GM12878 (cell line): ENCODE measurements at regions not wholly inside any gene's neighbourhood (a gene's known extent, or its start where the extent isn't known, plus 50 kb on each side); places are given as distances from the start of the nearest gene placed in this dataset.

ENCODE experiments used
- BCL3 ChIP-seq: IDR thresholded peaks from 2 replicates; pipeline ENCODE4 v1.6.1; 2011; ENCODE audit warnings: borderline replicate concordance, low read depth, mild to moderate bottlenecking, moderate library complexity, low read length; ENCODE audit not compliant: insufficient read depth, poor library complexity, severe bottlenecking
- CHD1 ChIP-seq: IDR thresholded peaks from 2 replicates; pipeline ENCODE4 v1.6.1; 2012; ENCODE audit warnings: low read depth, low read length, improper control_type of control experiment
- E2F4 ChIP-seq: IDR thresholded peaks from 2 replicates; pipeline ENCODE4 v1.6.1; 2012; ENCODE audit warnings: low read depth, low read length, improper control_type of control experiment
- ESRRA ChIP-seq: IDR thresholded peaks from 2 replicates; pipeline ENCODE4 v1.6.1; 2012; ENCODE audit warnings: mild to moderate bottlenecking, low read length, improper control_type of control experiment
- ETV6 ChIP-seq, 2 experiments: fragments of 450-650 bp in 1 of 2; IDR thresholded peaks in 1 of 2; conservative IDR thresholded peaks in 1 of 2; 2 replicates each; pipeline ENCODE4 v1.6.1; 2014; ENCODE audit warnings: antibody characterized with exemption in 1 of 2, borderline replicate concordance in 1 of 2, low read depth in 1 of 2, mild to moderate bottlenecking in 1 of 2, moderate library complexity in 1 of 2
- GATAD2B ChIP-seq: fragments of 450-650 bp; conservative IDR thresholded peaks from 2 replicates; pipeline ENCODE4 v1.6.1; 2017; ENCODE audit warnings: low read depth, mild to moderate bottlenecking, moderate library complexity
- HCFC1 ChIP-seq: fragments of 150-350 bp; IDR thresholded peaks from 2 replicates; pipeline ENCODE4 v1.6.1; 2014; ENCODE audit warnings: low read length
- HDAC2 ChIP-seq: fragments of 200-600 bp; sonication (generic); IDR thresholded peaks from 2 replicates; pipeline ENCODE4 v1.6.1; 2017
- HSF1 ChIP-seq: fragments of 150-350 bp; IDR thresholded peaks from 2 replicates; pipeline ENCODE4 v1.6.1; 2014; ENCODE audit warnings: mild to moderate bottlenecking, low read depth, low read length
- IKZF2 ChIP-seq, 2 experiments: fragments of 450-650 bp; IDR thresholded peaks; 2 replicates each; pipeline ENCODE4 v1.6.1; 2017; ENCODE audit warnings: mild to moderate bottlenecking in 2 of 2, moderate library complexity in 2 of 2
- JUNB ChIP-seq: IDR thresholded peaks from 2 replicates; pipeline ENCODE4 v1.6.1; 2016; ENCODE audit warnings: antibody characterized with exemption, mild to moderate bottlenecking
- MLLT1 ChIP-seq: fragments of 450-650 bp; IDR thresholded peaks from 2 replicates; pipeline ENCODE4 v1.6.1; 2016; ENCODE audit warnings: mild to moderate bottlenecking
- NFIC ChIP-seq: IDR thresholded peaks from 2 replicates; pipeline ENCODE4 v1.6.1; 2012; ENCODE audit warnings: low read depth, mild to moderate bottlenecking, inconsistent platforms, low read length, moderate library complexity
- PML ChIP-seq: IDR thresholded peaks from 2 replicates; pipeline ENCODE4 v1.6.1; 2012; ENCODE audit warnings: low read length, inconsistent platforms
- SRF ChIP-seq, 2 experiments: IDR thresholded peaks; 2 replicates each; pipeline ENCODE4 v1.6.1; 2011; ENCODE audit warnings: low read depth in 2 of 2, low read length in 2 of 2, mild to moderate bottlenecking in 1 of 2, moderate library complexity in 1 of 2
- SUPT20H ChIP-seq: IDR thresholded peaks from 2 replicates; pipeline ENCODE4 v1.6.1; 2011; ENCODE audit warnings: low read depth, mild to moderate bottlenecking, low read length, moderate library complexity, borderline replicate concordance; ENCODE audit not compliant: control insufficient read depth
- WRNIP1 ChIP-seq: IDR thresholded peaks from 2 replicates; pipeline ENCODE4 v1.6.1; 2011; ENCODE audit warnings: low read depth, low read length, improper control_type of control experiment, borderline replicate concordance
- ZNF687 ChIP-seq: fragments of 450-650 bp; IDR thresholded peaks from 2 replicates; pipeline ENCODE4 v1.6.1; 2017; ENCODE audit warnings: mild to moderate bottlenecking, moderate library complexity
- ZZZ3 ChIP-seq: IDR thresholded peaks from 2 replicates; pipeline ENCODE4 v1.6.1; 2011; ENCODE audit warnings: low read depth; ENCODE audit not compliant: control insufficient read depth, insufficient read length

- TF ChIP-seq BCL3 (peak; percentile 67), HSF1 (no peak), HCFC1 (0 out of 2 replicates have a peak, but pooled peaks have one; percentile 29), MLLT1 (peak; percentile 71), NFIC (peak; percentile 28; the same call in 1 of the 2 replicates), ESRRA (no peak), HDAC2 (no peak), JUNB (no peak; the same call in 1 of the 2 replicates), SUPT20H (no peak), E2F4 (no peak), CHD1 (no peak), GATAD2B (no peak), SRF (IDR thresholded peaks at IDR 0.05; ENCODE audit: low read depth in 2 of 2, low read length in 2 of 2) (no peak), IKZF2 (IDR thresholded peaks at IDR 0.05) (peak in 1 of 2 experiments; percentile 48; a peak in 1 of 4 replicates), ZZZ3 (no peak), PML (peak; percentile 86), ZNF687 (no peak), ETV6 (conservative IDR thresholded peaks at IDR 0.05 in 1 of 2, IDR thresholded peaks at IDR 0.05 in 1 of 2; ENCODE audit: borderline replicate concordance in 1 of 2, low read depth in 1 of 2) (no peak), WRNIP1 (no peak)
Measured at GRCh38 chr14:71320107-71320733, 413.0 kb downstream of the PCNX1 start, which contains the start of gene SIPA1L1 (continued).
